GM23248 (cell line): ENCODE measurements at regions not wholly inside any gene's neighbourhood (a gene's known extent, or its start where the extent isn't known, plus 50 kb on each side); places are given as distances from the start of the nearest gene placed in this dataset.

Experiments
- EZH2 ChIP-seq: fragments of 200-600 bp; sonication (generic); IDR thresholded peaks from 2 replicates; pipeline ENCODE4 v1.6.1; 2018; ENCODE audit warnings: antibody characterized with exemption, mild to moderate bottlenecking; ENCODE audit not compliant: insufficient read depth, poor library complexity, severe bottlenecking
- EZH2phosphoT487 ChIP-seq: fragments of 200-600 bp; sonication (generic); IDR thresholded peaks from 2 replicates; pipeline ENCODE4 v1.6.1; 2018; ENCODE audit warnings: antibody characterized with exemption, moderate library complexity, mild to moderate bottlenecking, low read depth; ENCODE audit not compliant: insufficient read depth

- TF ChIP-seq EZH2phosphoT487 (no peak), EZH2 (no peak)
Observed at GRCh38 chr6:92906385-92906784, 513.0 kb downstream of the EPHA7 start.
